ENCODE measurements at regions not wholly inside any gene's neighbourhood (a gene's known extent, or its start where the extent isn't known, plus 50 kb on each side); places are given as distances from the start of the nearest gene placed in this dataset.
"Not testable (repeated sequence)": the region's sequence is repeated elsewhere in the genome, so short reads cannot be mapped to it uniquely, and the experiment has no call there.

DNA sequence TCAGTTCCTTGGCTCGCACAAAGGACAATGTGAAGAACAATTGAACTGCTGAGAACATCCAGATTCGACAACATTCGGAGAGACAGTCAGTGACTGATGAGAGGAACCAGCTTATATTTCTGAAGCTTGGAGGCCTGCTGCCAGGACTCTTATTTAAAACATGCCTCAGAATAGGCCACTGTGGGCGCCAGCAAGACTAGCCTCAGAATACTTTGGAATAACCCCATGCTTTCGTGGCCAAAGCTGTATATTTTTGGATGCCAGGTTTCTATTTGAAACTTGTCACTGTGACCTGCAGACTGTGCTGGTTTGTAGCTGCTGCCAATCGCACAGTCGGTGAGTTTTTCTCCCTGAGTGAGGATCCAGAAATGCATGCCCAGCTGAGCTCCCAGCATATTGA is 129.9 kb upstream of the UBE3A start:
- Histone ChIP-seq H2BK5ac (ENCODE audit: insufficient read length, low read length) (no peak overlapping the region), H3K23me2 (ENCODE audit: insufficient read length, low read depth, low read length, poor library complexity, severe bottlenecking) (no peaks in the 10 kb centered on the region), H3K18ac (ENCODE audit: insufficient read length, low read depth, low read length) (no peak overlapping the region), H3K56ac (ENCODE audit: insufficient read length, low read depth, low read length) (no peak overlapping the region), H2AK5ac (ENCODE audit: insufficient read length, low read length) (no peak overlapping the region), H4K8ac (replicated peaks; ENCODE audit: insufficient read length, low read depth, low read length) (no peak overlapping the region), H4K91ac (ENCODE audit: insufficient read length, low read depth, low read length) (no peak overlapping the region), H3K9me3 (ENCODE audit: control insufficient read depth, low read depth, low read length) (no peaks in the 10 kb centered on the region), H2BK20ac (ENCODE audit: low read depth, low read length, poor library complexity, severe bottlenecking) (no peak overlapping the region), H4K20me1 (ENCODE audit: control insufficient read depth, insufficient read depth, insufficient read length) (no peaks in the 10 kb centered on the region), H3T11ph (ENCODE audit: low read length) (no peak overlapping the region), H3K23ac (ENCODE audit: insufficient read length, low read depth, low read length) (no peak overlapping the region), H2BK120ac (ENCODE audit: low read depth, low read length, poor library complexity, severe bottlenecking) (no peak overlapping the region), H2AFZ (ENCODE audit: low read length) (no peak overlapping the region), H3K79me2 (ENCODE audit: insufficient read depth, low read length) (no peaks in the 10 kb centered on the region), H2BK12ac (ENCODE audit: insufficient read length, low read depth, low read length) (no peak overlapping the region), H3K14ac (ENCODE audit: insufficient read depth, low read length) (no peak overlapping the region), H3K27me3 (ENCODE audit: insufficient read depth, low read length) (no peaks in the 10 kb centered on the region), H3K4me1 (ENCODE audit: insufficient read depth, low read length) (peaks cover 2% of the 10 kb centered on the region; the same call in 1 of the 2 replicates), H2BK15ac (ENCODE audit: low read depth, low read length) (no peak overlapping the region), H3K9ac (ENCODE audit: extremely low read depth, insufficient read length, low read length) (no peak overlapping the region), H3K4ac (ENCODE audit: low read depth, low read length) (no peak overlapping the region), H4K5ac (ENCODE audit: insufficient read length, low read depth, low read length) (no peak overlapping the region), H3K79me1 (ENCODE audit: insufficient read depth, low read depth, low read length, poor library complexity, severe bottlenecking) (no peaks in the 10 kb centered on the region), H3K27ac (ENCODE audit: insufficient read length, low read depth, low read length) (no peak overlapping the region), H3K4me2 (ENCODE audit: insufficient read depth, insufficient read length, low read length) (no peak overlapping the region)
- H3K27ac Mint-ChIP-seq = no peak overlapping the region
- H3K4me3 Mint-ChIP-seq = no peak overlapping the region
- TF ChIP-seq, protein P1, sequence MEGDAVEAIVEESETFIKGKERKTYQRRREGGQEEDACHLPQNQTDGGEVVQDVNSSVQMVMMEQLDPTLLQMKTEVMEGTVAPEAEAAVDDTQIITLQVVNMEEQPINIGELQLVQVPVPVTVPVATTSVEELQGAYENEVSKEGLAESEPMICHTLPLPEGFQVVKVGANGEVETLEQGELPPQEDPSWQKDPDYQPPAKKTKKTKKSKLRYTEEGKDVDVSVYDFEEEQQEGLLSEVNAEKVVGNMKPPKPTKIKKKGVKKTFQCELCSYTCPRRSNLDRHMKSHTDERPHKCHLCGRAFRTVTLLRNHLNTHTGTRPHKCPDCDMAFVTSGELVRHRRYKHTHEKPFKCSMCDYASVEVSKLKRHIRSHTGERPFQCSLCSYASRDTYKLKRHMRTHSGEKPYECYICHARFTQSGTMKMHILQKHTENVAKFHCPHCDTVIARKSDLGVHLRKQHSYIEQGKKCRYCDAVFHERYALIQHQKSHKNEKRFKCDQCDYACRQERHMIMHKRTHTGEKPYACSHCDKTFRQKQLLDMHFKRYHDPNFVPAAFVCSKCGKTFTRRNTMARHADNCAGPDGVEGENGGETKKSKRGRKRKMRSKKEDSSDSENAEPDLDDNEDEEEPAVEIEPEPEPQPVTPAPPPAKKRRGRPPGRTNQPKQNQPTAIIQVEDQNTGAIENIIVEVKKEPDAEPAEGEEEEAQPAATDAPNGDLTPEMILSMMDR (conservative IDR thresholded peaks at IDR 0.05) = no peak
- no CpG with 5 or more reads among the region's 7 CpGs for WGBS (ENCODE audit: extremely low coverage, insufficient read length, low lambda C conversion rate)
- DNase-seq = no peak
- peaks cover 6% of the 10 kb centered on the region for H3K27me3 Mint-ChIP-seq (ENCODE audit: low read depth)
- H3K9me3 Mint-ChIP-seq = peaks cover 4 to 7% of the 10 kb centered on the region in 2 experiments; a peak in 3 of 5 replicates
- peaks cover 0 to 6% (median 3%) of the 10 kb centered on the region in 3 experiments; a peak in 3 of 7 replicates for H3K36me3 Mint-ChIP-seq (ENCODE audit: insufficient read depth in 1 of 3, low read depth in 3 of 3)
- H3K4me1 Mint-ChIP-seq = peaks cover 19 to 31% of the 10 kb centered on the region in 2 experiments

DNA sequence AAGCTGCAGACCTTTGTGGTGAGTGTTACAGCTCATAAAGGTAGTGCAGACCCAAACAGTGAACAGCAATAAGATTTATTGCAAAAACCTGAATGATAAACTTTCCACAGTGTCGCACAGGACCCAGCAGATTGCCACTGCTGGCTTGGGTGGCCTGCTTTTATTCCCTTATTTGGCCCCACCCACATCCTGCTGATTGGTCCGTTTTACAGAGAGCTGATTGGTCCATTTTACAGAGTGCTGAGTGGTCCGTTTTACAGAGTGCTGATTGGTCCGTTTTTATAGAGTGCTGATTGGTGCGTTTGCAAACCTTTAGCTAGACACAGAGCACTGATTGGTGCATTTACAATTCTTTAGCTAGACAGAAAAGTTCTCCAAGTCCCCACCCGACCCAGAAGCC is 127.7 kb upstream of the UBE3A start:
- not testable (repeated sequence) for H3K79me2 ChIP-seq (ENCODE audit: insufficient read depth, low read length); H3K9ac ChIP-seq (ENCODE audit: extremely low read depth, insufficient read length, low read length); H3K4ac ChIP-seq (ENCODE audit: low read depth, low read length); H4K91ac ChIP-seq (ENCODE audit: insufficient read length, low read depth, low read length); H4K20me1 ChIP-seq (ENCODE audit: control insufficient read depth, insufficient read depth, insufficient read length); H3K23ac ChIP-seq (ENCODE audit: insufficient read length, low read depth, low read length); H3K27me3 ChIP-seq (ENCODE audit: insufficient read depth, low read length); H3K27ac ChIP-seq (ENCODE audit: insufficient read length, low read depth, low read length); H3K14ac ChIP-seq (ENCODE audit: insufficient read depth, low read length); H3K4me3 Mint-ChIP-seq; H3K9me3 ChIP-seq (ENCODE audit: control insufficient read depth, low read depth, low read length); H2AK5ac ChIP-seq (ENCODE audit: insufficient read length, low read length); H3K56ac ChIP-seq (ENCODE audit: insufficient read length, low read depth, low read length); DNase-seq; H3K18ac ChIP-seq (ENCODE audit: insufficient read length, low read depth, low read length); H3K23me2 ChIP-seq (ENCODE audit: insufficient read length, low read depth, low read length, poor library complexity, severe bottlenecking); H4K8ac ChIP-seq (replicated peaks; ENCODE audit: insufficient read length, low read depth, low read length); H3K27ac Mint-ChIP-seq; H3K79me1 ChIP-seq (ENCODE audit: insufficient read depth, low read depth, low read length, poor library complexity, severe bottlenecking); H2BK5ac ChIP-seq (ENCODE audit: insufficient read length, low read length); H2BK120ac ChIP-seq (ENCODE audit: low read depth, low read length, poor library complexity, severe bottlenecking); H3K27me3 Mint-ChIP-seq (ENCODE audit: low read depth); H2BK20ac ChIP-seq (ENCODE audit: low read depth, low read length, poor library complexity, severe bottlenecking); H3K4me2 ChIP-seq (ENCODE audit: insufficient read depth, insufficient read length, low read length); H2AFZ ChIP-seq (ENCODE audit: low read length); H3T11ph ChIP-seq (ENCODE audit: low read length); H2BK12ac ChIP-seq (ENCODE audit: insufficient read length, low read depth, low read length); H2BK15ac ChIP-seq (ENCODE audit: low read depth, low read length); H3K9me3 Mint-ChIP-seq; H4K5ac ChIP-seq (ENCODE audit: insufficient read length, low read depth, low read length); H3K36me3 Mint-ChIP-seq (ENCODE audit: insufficient read depth in 1 of 3, low read depth in 3 of 3); H3K4me1 ChIP-seq (ENCODE audit: insufficient read depth, low read length)
- WGBS (ENCODE audit: extremely low coverage, insufficient read length, low lambda C conversion rate) = no CpG with 5 or more reads among the region's 6 CpGs
- peaks cover 26 to 37% of the 10 kb centered on the region in 2 experiments for H3K4me1 Mint-ChIP-seq
